ENCODE measurements at regions not wholly inside any gene's neighbourhood (a gene's known extent, or its start where the extent isn't known, plus 50 kb on each side); places are given as distances from the start of the nearest gene placed in this dataset.
"Not testable (repeated sequence)": the region's sequence is repeated elsewhere in the genome, so short reads cannot be mapped to it uniquely, and the experiment has no call there.

DNA sequence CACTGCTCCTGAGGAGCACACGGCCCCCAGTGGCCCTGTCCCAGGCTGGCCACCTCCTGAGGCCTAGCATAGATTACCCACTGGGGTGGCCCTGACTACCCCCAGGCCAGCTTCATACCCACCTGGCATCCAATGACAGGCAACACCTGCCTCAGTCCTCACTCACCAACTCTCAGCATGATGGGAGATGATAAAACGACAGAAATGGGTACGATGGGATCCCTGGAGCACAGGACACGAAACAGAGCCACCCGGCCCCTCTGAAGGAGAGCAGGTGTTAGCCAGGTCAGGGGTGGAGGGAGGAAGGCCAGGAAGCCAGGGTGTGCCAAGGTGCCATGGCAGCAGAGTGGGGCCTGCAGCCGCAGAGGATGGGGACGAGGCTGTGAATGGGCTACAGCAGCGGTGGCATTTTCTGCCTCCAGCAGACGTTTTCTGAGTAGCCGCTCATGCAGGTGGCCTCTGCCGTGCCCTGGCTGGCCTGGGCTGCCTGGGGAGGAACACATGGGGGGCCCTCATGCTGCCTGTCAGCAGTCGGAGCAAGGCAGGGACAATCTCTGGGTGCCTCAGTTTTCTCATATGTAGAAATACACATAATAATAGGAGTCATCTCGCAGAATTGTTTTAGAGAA is 50.2 kb upstream of the FGF3 start:
- DNase-seq (ENCODE audit: low read depth) = no peak

DNA sequence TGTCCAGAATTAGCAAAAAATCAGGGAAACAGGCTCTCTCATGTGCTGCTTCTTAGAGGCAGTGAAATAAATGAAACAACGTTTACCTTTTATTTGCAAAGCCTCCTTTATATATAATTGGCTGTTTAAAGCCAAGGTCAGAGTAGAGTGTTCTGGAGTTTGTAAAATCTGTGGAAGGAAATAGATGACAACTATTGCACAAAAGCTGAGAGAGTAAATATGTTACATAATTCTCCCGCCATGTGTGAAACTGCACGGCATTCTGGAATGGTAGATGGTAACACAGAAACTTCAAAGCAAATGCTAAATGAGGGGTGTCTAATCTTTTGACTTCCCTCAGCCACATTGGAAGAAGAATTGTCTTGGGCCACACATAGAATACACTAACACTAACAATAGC is 51.5 kb upstream of the FGF3 start:
- no peak for DNase-seq (ENCODE audit: low read depth)

DNA sequence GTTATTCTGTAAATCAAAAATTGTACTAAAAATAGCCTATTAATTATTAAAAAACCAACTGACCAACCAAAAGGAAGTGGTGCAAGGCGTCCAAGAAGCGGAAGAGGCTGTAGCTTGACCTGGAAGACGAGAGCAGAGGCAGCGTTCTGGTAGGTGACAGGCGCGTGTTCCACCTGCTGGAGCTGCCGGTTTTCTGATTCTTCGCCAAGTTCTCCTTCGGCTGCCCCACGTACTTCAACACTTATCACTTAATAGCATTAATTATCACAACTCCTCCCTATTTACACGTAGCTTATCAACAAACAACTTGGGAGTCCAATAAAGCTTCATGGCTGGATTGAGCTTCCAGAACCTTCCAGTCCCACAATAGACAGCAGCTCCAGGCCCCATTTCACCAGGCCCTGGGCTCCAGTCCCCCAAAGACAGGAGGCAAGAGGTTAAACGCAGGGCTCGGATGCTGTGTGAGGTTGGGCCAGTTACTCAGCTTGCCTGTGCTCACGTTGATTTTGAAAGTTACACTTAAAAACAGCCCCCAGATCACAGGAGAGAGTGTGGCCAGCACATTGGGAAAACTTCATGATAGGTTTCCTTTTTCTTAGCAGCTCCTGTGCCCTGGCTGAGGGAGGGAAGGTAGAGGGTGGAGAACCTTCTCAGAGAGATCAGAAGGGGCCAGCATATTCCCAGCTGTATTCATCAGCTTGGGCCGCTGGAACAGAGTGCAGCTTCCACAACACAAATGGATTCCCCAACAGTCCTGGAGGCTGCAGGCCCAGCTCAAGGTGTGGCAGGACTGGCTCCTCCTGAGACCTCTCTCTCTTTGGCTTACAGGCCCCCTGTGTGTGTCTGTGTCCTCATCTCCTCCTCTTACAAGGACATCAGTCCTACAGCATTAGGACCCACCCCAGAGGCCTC is 54.2 kb upstream of the FGF3 start:
- no peak for DNase-seq (ENCODE audit: low read depth)

DNA sequence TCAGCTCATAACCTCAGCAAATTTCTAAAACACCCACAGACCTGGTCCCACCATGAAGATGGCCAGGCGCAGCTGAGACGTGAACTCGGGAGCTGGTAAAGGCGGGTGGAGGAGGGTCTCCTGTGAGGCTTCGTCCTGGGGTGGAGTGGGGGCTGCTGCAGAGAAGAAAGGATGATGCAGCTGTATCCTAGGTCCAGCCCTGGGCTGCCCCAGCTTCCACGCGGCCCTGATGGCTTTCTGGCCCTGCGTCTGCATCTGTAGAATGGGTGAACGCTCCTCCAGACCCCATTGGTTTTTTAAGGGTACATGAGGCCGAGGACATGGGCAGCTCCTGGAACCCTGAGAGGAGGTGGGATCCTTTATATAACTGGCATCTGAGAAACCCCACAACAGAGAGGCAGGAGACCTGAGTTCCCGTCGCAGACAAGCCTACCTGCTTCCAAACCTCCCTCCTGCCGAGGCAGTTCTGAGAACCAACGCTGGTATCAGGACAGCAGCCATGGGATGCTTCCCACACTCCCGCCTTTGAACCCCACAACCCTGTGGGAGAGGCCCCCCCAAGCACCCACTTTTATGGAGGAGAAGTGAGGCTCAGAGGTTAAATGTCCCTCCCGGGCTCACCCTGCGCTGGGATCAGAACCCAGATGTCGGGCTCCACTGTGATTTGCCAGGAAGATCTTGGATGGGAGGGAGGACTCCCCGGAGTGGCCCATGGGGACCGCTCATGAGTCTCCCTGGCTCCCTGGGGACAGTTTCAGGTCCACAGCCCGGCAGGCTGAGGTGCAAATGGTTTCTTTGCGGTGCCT is 55.2 kb upstream of the FGF3 start:
- DNase-seq (ENCODE audit: low read depth) = no peak

DNA sequence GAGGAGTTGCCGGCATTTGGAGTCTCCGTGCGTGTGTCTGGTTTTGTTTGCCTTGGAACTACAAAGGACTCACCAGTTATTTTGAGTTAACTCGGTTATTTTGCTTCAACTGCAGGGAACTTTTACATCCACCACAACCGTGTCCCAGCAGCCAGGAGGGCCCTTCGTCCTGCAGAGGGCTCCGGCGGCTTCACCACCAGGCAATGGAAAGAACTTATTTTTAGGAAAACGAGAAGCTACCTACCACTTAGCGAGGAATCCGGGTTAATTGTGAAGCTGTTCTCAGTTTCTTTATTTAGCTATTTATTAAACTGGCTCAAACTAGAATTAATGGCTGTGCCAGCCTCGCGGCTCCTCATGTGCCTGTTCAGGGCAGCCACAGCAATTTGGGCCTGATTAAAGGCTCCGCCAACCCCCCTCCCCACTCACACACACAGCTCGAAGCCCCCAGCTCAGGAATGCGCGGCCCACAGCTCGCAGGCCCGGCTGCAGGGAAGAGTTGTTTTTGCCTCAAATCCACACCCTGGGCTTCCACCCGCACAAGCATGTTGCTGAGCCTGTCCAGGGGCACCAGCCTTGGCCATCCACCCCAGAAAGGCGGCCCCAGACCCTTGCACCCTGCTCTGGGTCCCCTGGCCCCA is 55.9 kb upstream of the FGF3 start:
- no peak for DNase-seq (ENCODE audit: low read depth)

DNA sequence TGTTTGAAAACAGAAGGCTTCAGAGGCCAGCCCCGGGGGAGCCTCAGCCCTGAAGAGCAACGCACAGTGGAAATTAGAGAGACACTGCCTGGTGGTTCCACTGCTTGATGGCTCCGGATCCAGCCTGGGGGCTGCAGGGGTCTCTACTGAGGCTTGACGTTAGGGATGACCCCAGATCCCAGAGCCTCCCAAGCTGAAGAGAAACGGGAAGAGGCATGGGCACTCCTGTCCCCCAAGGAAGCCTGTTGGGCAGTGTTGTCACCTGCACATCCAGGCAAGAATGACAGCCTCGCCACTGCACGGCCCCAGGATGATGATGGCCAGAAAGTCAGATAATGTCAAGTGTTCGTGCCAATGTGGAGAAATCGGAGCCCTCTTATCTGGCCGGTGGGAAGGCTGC is 56.8 kb upstream of the FGF3 start:
- no peak for DNase-seq (ENCODE audit: low read depth)

DNA sequence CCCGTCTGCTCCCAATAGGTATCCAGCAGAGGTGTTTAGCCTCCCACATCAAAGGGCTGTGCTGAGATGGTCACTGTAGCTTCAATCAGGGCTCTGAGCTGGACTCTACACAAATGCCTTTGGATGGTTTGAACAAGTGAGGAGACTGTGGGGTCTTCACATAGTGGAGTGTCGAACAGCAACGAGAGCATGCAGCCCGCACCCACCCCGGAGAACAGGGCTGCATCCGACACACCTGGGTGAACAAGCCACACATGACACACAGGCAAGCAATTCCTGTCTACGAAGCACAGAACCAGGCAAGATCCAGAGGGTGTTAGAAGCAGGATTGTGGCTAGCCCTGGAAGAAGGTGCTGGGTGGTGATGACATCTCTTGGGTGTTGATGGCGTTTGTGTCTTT is 58.0 kb upstream of the FGF3 start:
- no peak for DNase-seq (ENCODE audit: low read depth)

DNA sequence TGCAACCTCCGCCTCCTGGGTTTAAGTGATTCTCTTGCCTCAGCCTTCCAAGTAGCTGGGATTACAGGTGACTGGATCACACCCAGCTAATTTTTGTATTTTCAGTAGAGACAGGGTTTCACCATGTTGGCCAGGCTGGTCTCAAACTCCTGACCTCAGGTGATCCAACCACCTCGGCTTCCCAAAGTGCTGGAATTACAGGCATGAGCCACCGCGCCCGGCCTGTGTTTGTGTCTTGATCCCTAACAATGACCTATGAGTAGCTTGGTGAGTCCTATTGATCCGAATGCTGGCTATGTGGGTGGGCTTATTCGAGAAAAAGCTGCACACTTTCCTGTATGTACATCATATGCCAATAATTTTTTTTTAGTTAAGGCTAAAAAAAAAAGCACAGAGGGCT is 58.5 kb upstream of the FGF3 start:
- DNase-seq (ENCODE audit: low read depth) = not testable (repeated sequence)

DNA sequence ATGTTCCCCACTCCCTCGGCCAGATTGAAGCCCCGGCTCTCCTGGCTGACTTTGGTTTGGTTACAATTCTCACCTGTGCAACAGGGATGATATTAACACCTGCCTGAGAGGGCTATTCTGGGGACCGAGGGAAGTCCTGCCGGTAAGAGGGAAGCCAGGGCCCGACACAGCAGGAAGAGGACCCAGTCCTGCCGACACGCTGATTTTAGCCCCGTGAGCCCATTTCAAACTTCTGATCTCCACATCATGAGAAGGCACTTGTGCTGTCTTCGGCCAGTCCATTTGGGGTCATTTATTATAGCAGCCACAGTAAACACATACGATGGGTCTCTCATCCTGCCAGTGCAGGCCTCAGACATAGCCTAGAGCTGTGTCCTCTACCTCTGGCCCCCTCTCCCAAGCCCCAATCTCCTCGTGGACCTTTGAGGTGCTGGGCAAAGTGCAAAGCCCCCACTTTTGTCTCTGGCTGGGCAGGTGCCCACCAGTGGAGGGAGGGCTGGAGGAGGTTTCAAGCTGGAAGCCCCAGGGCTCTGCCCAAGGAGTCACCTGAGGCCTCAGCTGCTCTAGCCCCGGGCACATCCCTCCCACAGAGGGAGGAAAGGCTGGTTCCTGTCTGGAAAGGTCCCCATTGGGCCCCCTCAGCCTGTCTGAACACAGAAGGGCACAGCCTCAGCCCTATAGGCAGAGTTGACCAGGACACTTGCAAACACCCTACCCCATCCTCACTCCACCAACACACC is 59.1 kb upstream of the FGF3 start:
- DNase-seq (ENCODE audit: low read depth) = no peak

DNA sequence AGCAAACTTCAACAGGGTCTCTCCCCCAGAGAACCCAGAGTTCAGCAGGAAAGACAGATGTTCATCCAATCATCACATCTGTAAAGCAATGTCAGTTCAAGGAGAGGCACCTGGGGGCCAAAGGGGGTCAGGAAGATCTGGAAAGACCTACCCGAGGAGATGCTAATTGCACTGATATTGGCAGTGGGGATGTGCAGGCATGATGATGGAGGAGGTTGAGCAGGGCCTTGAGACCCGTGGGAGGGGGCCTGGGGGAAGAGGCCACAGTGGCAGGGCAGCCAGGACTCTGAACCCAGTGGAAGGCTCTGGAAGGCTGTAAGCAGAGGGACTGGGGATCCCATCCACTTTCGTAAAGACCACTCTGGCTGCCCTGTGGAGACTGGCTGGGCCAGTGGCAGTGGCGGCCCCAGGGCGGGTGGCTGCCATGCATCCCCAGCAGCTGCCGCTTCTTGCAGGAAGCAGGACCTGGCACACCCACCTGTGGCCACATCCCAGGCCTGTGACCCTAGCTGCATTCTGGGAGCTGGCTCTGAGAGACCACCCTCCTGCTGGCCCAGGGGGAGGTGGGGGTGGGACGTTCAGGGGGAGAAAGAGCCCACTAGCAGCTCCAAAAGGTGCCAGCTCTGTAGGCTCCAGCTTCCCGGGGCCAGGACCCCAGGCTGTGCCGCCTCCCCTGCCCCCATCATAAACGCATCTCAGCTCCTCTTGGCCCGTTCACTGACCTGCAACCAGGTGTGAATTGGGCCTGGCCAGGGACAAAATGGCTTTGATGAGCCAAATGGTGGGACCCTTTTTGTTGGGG is 59.9 kb upstream of the FGF3 start:
- DNase-seq (ENCODE audit: low read depth) = no peak

DNA sequence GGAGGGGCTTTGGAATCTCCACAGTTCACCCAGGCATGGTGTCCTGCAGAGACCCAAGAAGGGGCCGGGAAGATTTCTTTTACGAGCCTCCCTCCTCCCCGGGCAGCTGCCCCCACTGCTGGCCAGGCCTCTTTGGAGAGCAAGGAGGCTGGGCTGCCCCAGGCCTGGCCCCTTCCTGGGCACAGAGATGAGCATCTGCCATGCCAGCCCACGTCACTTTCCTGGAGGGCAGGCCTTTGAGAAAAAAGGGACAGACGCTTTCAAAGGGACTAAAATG is 60.5 kb upstream of the FGF3 start:
- no peak for DNase-seq (ENCODE audit: low read depth)

DNA sequence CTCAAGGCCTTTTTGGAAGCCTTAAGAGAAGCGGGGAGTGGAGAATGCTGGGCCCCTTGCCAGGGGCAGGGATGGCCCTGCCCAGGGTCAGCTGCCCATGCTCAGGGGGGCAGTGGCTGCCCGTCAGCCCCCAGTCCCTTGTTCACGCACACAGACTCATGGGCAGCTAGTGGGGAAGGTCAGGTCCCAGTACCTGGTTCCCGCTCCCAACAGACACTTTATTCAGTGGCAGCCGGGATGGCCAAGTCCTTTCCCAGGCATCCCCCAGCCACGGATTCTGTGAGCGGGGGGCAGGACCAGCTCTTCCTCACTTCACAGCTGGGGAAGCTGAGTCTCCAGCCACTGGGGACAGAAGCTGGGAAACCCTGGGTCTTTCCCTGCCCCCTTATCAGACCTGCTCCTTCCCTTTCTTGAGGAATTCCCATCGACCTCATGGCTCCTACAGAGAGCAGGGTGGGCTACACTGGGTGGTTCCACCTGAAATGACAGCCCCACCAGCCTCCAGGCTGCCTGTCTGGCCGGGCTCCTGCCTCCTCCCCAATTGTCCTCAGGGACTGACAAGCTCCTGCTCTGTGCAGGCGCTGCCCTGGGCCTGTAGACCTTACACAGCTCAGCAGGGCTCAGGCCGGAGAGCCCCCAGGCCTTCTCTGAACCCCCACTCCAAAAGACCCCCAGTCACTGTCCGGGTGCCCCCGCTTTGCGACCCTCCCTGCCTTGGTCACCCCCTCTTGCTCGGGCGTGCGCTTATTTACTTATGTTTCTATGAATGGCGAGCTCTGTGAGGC is 61.0 kb upstream of the FGF3 start:
- DNase-seq (ENCODE audit: low read depth) = no peak

DNA sequence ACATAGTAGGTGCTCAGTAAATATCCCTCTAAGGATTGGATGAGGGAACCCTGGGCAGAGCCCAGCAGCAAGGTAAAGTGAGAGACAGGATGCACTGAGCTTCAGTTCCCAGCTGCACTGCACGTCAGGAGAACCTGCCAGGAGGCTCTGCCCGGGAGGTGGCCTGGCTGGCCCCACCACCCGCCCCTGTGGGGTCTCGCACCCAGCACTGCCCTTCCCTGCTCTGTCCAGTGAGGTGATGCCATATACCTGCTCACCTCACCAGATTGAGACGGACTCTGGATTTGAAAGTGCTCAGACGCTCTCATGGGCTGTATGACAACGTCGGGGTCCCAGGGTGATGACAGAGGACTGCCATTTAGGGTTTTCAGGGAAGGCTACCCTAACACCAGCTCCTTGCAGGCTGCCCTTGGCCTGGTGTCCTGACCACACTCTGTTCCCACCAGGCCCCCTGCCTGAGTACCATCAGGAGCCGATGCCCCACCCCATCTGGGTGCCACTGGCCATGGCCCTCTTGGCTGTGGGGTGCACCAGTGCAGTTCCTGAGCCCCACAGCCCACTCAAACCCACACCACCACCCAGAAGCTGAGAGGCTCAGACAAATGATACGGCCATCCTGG is 61.7 kb upstream of the FGF3 start:
- DNase-seq (ENCODE audit: low read depth) = no peak

DNA sequence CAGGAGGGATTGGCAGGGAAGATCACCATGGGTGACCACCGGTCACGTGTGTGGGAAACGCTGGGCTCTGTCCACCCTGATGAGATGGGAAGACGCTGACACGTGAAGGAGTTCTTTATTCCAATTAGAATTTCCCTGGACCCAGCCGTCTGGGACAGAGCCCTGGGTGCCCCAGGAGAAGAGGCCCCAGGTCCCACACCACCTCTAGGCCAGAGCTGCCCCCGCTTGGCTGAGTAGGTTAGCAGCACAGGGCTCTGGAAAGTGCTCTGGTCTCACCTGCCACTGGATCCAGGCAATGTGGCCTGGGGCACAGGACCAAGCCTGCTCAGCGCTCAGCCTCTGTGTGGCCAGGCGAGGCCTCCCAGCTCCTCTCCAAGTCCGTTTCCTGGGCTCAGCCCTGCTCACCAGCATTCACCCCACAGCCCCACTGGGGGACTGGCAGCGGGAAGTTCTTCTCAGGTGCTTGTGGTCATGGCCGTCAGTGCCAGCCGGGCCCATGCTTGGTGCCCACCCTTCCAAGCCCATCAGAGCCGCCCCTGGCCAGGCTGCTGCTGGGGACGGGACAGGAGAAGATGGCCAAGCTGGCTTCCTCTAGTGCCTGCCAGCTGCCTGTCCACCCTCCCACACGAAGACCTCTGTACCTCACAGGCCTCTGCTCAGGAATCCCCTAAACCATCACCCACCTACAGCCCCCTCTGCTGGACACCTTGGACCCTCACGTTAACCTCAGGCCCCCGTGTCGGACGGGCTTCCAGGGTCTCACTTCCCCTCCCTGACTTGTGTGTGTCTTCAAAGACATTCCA is 62.5 kb upstream of the FGF3 start:
- DNase-seq (ENCODE audit: low read depth) = no peak

DNA sequence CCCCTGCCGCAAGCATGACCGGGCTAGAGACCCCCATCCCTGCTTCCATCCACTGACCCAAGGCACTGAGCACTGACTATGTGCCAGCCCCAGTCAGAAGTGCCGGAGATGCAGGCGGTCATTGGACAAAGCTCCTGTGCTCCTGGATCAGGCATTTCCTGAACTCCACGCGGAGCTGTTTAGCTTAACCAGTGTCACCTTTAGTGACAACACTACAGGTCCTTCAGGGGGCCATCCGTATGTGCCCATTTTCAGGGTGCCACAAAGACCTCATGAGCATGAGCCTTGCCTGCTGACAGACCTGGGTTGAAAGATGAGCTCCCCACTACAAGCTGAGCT is 63.0 kb upstream of the FGF3 start:
- DNase-seq (ENCODE audit: low read depth) = no peak

DNA sequence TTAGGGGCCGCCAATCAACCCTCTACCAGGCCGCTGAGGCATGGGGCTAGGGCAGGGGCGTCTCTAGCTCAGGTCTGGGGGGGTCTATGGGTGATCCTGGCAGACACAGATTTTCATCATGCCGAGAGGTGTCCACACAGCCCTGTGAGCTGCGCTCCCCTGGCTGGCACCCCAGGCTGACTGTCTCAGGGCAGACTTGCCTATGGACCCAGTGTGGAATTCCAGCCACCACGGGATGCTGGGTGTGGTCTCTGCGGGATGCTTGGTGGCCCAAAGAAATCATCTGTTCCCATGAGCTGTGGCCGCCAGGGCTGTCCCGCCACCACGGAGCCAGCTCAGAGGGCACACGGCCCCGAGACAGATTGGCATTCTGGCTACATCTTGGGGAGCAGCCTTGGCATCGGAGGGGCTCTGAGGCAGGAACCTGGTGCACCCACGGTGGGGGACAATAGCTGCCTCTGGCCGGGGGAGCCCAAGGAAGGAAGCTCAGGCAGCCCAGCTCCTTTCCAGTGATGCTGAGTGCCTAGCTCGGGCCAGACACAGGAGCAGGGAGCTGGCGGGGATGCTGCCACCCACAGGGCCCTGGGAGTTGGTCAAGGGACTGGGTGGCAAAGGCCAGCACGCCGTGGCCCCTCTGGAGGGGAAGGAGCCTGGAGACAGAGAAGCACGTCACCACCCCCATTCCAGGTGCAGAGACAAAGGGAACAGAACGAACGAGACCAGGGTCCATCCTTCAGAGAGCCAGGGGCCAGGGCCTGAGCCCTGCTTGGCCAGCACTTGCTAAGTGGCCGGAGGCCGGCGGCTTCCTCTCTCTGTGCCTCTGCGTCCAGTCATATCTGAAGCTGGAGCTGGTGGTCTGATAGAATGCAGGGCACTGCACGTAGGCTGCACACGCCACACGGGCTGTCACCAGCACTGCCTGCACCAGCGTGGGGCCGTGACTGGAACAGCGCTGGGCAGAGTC is 64.4 kb upstream of the FGF3 start:
- no peak for DNase-seq (ENCODE audit: low read depth)

DNA sequence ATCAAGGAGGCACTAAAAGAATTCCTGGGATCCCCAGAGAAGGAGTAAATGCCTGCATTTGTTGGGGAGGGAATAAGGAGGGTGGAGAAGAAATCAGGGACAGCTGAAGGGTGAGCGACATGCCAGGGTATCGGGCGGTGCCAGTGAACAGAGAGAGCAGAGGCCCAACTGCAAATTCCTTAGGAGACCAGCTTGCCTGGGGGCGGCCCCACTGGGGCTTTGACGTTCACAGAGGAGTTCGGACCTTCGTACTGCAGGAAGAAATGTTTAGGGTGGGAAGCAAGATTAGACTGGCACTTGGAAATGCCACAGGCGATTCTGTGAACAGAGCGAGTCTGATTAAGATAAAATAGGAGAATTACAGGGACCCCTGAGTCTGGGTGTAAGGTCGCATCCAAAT is 65.1 kb upstream of the FGF3 start:
- no peak for DNase-seq (ENCODE audit: low read depth)

DNA sequence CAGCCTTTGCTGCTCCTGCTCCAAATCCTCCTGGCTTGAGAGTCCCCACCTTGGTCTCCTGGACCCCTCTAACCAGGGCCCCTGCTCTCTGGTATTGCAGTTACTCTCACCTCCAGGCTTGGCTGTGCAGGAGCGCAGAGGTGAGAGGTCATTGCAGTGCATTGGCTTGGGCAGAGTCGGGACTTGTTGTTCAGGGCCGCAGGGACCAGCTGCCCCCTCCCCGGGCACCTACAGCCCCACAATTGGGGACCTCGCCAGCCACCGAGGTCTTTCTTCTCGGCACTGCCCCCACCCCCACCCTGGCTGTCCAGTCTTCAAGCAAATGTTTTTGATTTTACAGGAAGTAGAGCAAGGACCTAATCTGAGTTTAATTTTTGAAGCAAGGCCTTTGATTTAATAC is 65.5 kb upstream of the FGF3 start:
- no peak for DNase-seq (ENCODE audit: low read depth)
